ENCODE measurements at regions not wholly inside any gene's neighbourhood (a gene's known extent, or its start where the extent isn't known, plus 50 kb on each side); places are given as distances from the start of the nearest gene placed in this dataset.

- TF ChIP-seq, protein P1, sequence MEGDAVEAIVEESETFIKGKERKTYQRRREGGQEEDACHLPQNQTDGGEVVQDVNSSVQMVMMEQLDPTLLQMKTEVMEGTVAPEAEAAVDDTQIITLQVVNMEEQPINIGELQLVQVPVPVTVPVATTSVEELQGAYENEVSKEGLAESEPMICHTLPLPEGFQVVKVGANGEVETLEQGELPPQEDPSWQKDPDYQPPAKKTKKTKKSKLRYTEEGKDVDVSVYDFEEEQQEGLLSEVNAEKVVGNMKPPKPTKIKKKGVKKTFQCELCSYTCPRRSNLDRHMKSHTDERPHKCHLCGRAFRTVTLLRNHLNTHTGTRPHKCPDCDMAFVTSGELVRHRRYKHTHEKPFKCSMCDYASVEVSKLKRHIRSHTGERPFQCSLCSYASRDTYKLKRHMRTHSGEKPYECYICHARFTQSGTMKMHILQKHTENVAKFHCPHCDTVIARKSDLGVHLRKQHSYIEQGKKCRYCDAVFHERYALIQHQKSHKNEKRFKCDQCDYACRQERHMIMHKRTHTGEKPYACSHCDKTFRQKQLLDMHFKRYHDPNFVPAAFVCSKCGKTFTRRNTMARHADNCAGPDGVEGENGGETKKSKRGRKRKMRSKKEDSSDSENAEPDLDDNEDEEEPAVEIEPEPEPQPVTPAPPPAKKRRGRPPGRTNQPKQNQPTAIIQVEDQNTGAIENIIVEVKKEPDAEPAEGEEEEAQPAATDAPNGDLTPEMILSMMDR (conservative IDR thresholded peaks at IDR 0.05 in 1 of 2, IDR thresholded peaks at IDR 0.05 in 1 of 2; ENCODE audit: extremely low read depth in 1 of 2, insufficient read depth in 1 of 2, low read depth in 1 of 2, low read length in 2 of 2), result no peak
- TF ChIP-seq EZH2 (IDR thresholded peaks at IDR 0.05; ENCODE audit: borderline replicate concordance, low read length), result no peak
These were observed 881.5 kb downstream of the RPS29 start for GRCh38 chr14:48704639-48705038.

All from mammary epithelial cell (primary cell).